Fibroblast of the aortic adventitia (primary cell): ENCODE measurements at regions not wholly inside any gene's neighbourhood (a gene's known extent, or its start where the extent isn't known, plus 50 kb on each side); places are given as distances from the start of the nearest gene placed in this dataset.

Experiments
- DNase-seq: peaks from one replicate; pipeline ENCODE4 v3.0.0-alpha.2; 2010; ENCODE audit warnings: low read depth
- H3K4me3 ChIP-seq: 2 replicates; pipeline ENCODE4 v1.5.1; 2011; ENCODE audit warnings: low read depth, mild to moderate bottlenecking, control low read depth, low read length, moderate library complexity
- CTCF ChIP-seq: IDR thresholded peaks from 2 replicates; pipeline ENCODE4 v1.5.1; 2011; ENCODE audit warnings: mild to moderate bottlenecking, low read length, control low read depth, inconsistent platforms; ENCODE audit not compliant: insufficient read depth

- no peak for TF ChIP-seq CTCF
- H3K4me3 ChIP-seq, result no peak overlapping the region
- no peak for DNase-seq
These were observed 83.1 kb upstream of the ARSJ start for GRCh38 chr4:114062499-114062898.

GRCh38 chr4:114072781-114073180 lies 93.3 kb upstream of the ARSJ start:
- DNase-seq, result peak; percentile 24
- no peak overlapping the region for H3K4me3 ChIP-seq
- no peak for TF ChIP-seq CTCF

GRCh38 chr4:114076899-114077570 lies 97.6 kb upstream of the ARSJ start:
- H3K4me3 ChIP-seq, result no peak overlapping the region
- peak; percentile 54 for DNase-seq
- no peak for TF ChIP-seq CTCF

- no peak overlapping the region for H3K4me3 ChIP-seq
- no peak for TF ChIP-seq CTCF
- peak; percentile 86 for DNase-seq
These were observed 98.2 kb upstream of the ARSJ start for GRCh38 chr4:114077610-114078009.

GRCh38 chr4:114078636-114079035 lies 99.2 kb upstream of the ARSJ start:
- DNase-seq, result peak; percentile 37
- H3K4me3 ChIP-seq, result no peak overlapping the region
- TF ChIP-seq CTCF, result no peak

GRCh38 chr4:114081783-114082182 lies 102.3 kb upstream of the ARSJ start:
- TF ChIP-seq CTCF, result no peak
- H3K4me3 ChIP-seq, result no peak overlapping the region
- DNase-seq, result no peak

GRCh38 chr4:114082348-114082747 lies 102.9 kb upstream of the ARSJ start:
- TF ChIP-seq CTCF, result no peak
- peak; percentile 39 for DNase-seq
- no peak overlapping the region for H3K4me3 ChIP-seq
